ENCODE measurements at regions not wholly inside any gene's neighbourhood (a gene's known extent, or its start where the extent isn't known, plus 50 kb on each side); places are given as distances from the start of the nearest gene placed in this dataset.

- no peaks in the 10 kb centered on the region for H3K79me1 ChIP-seq (ENCODE audit: low read depth, low read length)
- no peak overlapping the region for H3K9ac ChIP-seq (ENCODE audit: low read depth, low read length, poor library complexity)
- no peak overlapping the region for H2AK5ac ChIP-seq (ENCODE audit: low read depth, low read length)
- no CpG with 5 or more reads among the region's 7 CpGs for WGBS, 2 donors (ENCODE audit: extremely low coverage in 2 of 2, insufficient read length in 2 of 2, insufficient replicate concordance in 1 of 2)
- H3K4me1 ChIP-seq (ENCODE audit: control insufficient read depth in 2 of 2, insufficient read depth in 1 of 2, low read depth in 1 of 2, low read length in 2 of 2) = no peaks in the 10 kb centered on the region
- H3K4me2 ChIP-seq (ENCODE audit: insufficient read depth, low read length, poor library complexity, severe bottlenecking) = no peak overlapping the region
- H2AFZ ChIP-seq (ENCODE audit: low read length) = no peak overlapping the region
- no peak for DNase-seq (ENCODE audit: low spot score)
- peaks cover 0 to 6% of the 10 kb centered on the region in 2 donors for H3K36me3 ChIP-seq (replicated peaks in 1 of 2; ENCODE audit: control insufficient read depth in 2 of 2, insufficient read depth in 2 of 2, low read length in 2 of 2)
- H4K91ac ChIP-seq (ENCODE audit: low read depth, low read length, poor library complexity) = no peak overlapping the region
- H2BK120ac ChIP-seq (ENCODE audit: low read depth, low read length) = no peak overlapping the region
- H3K27ac ChIP-seq (replicated peaks; ENCODE audit: low read length) = no peak overlapping the region
- H4K8ac ChIP-seq (ENCODE audit: low read depth, low read length) = no peak overlapping the region
- no peak overlapping the region for H2BK15ac ChIP-seq (ENCODE audit: low read length)
- H3K9me3 ChIP-seq (replicated peaks in 1 of 2; ENCODE audit: control insufficient read depth in 2 of 2, insufficient read depth in 1 of 2, low read depth in 1 of 2, low read length in 2 of 2) = no peaks in the 10 kb centered on the region
- no peak overlapping the region for H3K23ac ChIP-seq (ENCODE audit: low read depth, low read length, poor library complexity)
- H2BK12ac ChIP-seq (ENCODE audit: low read length) = no peak overlapping the region
- H2BK5ac ChIP-seq (ENCODE audit: low read length) = no peak overlapping the region
- H3K18ac ChIP-seq (ENCODE audit: low read length) = no peak overlapping the region
- no peak overlapping the region for H3K4ac ChIP-seq (ENCODE audit: low read length)
- no peak overlapping the region for H3K4me3 ChIP-seq (ENCODE audit: low read length in 2 of 2)
- no peak overlapping the region for H3K14ac ChIP-seq (ENCODE audit: low read length)
- no peaks in the 10 kb centered on the region for H3K27me3 ChIP-seq (ENCODE audit: control insufficient read depth in 3 of 3, insufficient read depth in 3 of 3, low read depth in 1 of 3, low read length in 3 of 3)
These were observed 74.1 kb upstream of the NAA20 start for GRCh38 chr20:19943061-19943521.

GRCh38 chr20:19944772-19945459 is 72.2 kb upstream of the NAA20 start:
- DNase-seq (ENCODE audit: low spot score) = no peak
- Histone ChIP-seq H3K27me3 (ENCODE audit: control insufficient read depth in 3 of 3, insufficient read depth in 3 of 3, low read depth in 1 of 3, low read length in 3 of 3) (no peaks in the 10 kb centered on the region), H3K4me2 (ENCODE audit: insufficient read depth, low read length, poor library complexity, severe bottlenecking) (no peak overlapping the region), H3K23ac (ENCODE audit: low read depth, low read length, poor library complexity) (no peak overlapping the region), H3K4ac (ENCODE audit: low read length) (no peak overlapping the region), H2BK5ac (ENCODE audit: low read length) (no peak overlapping the region), H3K4me1 (ENCODE audit: control insufficient read depth in 2 of 2, insufficient read depth in 1 of 2, low read depth in 1 of 2, low read length in 2 of 2) (no peaks in the 10 kb centered on the region), H2AK5ac (ENCODE audit: low read depth, low read length) (no peak overlapping the region), H3K79me1 (ENCODE audit: low read depth, low read length) (no peaks in the 10 kb centered on the region), H3K9ac (ENCODE audit: low read depth, low read length, poor library complexity) (no peak overlapping the region), H2BK15ac (ENCODE audit: low read length) (no peak overlapping the region), H3K14ac (ENCODE audit: low read length) (no peak overlapping the region), H2BK120ac (ENCODE audit: low read depth, low read length) (no peak overlapping the region), H4K8ac (ENCODE audit: low read depth, low read length) (no peak overlapping the region), H3K4me3 (ENCODE audit: low read length in 2 of 2) (no peak overlapping the region), H4K91ac (ENCODE audit: low read depth, low read length, poor library complexity) (no peak overlapping the region), H3K9me3 (replicated peaks in 1 of 2; ENCODE audit: control insufficient read depth in 2 of 2, insufficient read depth in 1 of 2, low read depth in 1 of 2, low read length in 2 of 2) (no peaks in the 10 kb centered on the region), H2BK12ac (ENCODE audit: low read length) (no peak overlapping the region), H3K36me3 (replicated peaks in 1 of 2; ENCODE audit: control insufficient read depth in 2 of 2, insufficient read depth in 2 of 2, low read length in 2 of 2) (peaks cover 0 to 6% of the 10 kb centered on the region in 2 donors), H2AFZ (ENCODE audit: low read length) (no peak overlapping the region), H3K18ac (ENCODE audit: low read length) (no peak overlapping the region), H3K27ac (replicated peaks; ENCODE audit: low read length) (no peak overlapping the region)
- WGBS, 2 donors (ENCODE audit: extremely low coverage in 2 of 2, insufficient read length in 2 of 2, insufficient replicate concordance in 1 of 2) = no CpG with 5 or more reads among the region's 4 CpGs

GRCh38 chr20:19945732-19946670 is 71.2 kb upstream of the NAA20 start:
- H3K27ac ChIP-seq (replicated peaks; ENCODE audit: low read length) = no peak overlapping the region
- no peaks in the 10 kb centered on the region for H3K9me3 ChIP-seq (replicated peaks in 1 of 2; ENCODE audit: control insufficient read depth in 2 of 2, insufficient read depth in 1 of 2, low read depth in 1 of 2, low read length in 2 of 2)
- no CpG with 5 or more reads among the region's 14 CpGs for WGBS, 2 donors (ENCODE audit: extremely low coverage in 2 of 2, insufficient read length in 2 of 2, insufficient replicate concordance in 1 of 2)
- H4K8ac ChIP-seq (ENCODE audit: low read depth, low read length) = no peak overlapping the region
- no peak overlapping the region for H2BK12ac ChIP-seq (ENCODE audit: low read length)
- H3K14ac ChIP-seq (ENCODE audit: low read length) = no peak overlapping the region
- H4K91ac ChIP-seq (ENCODE audit: low read depth, low read length, poor library complexity) = no peak overlapping the region
- no peak overlapping the region for H2BK120ac ChIP-seq (ENCODE audit: low read depth, low read length)
- no peaks in the 10 kb centered on the region for H3K4me1 ChIP-seq (ENCODE audit: control insufficient read depth in 2 of 2, insufficient read depth in 1 of 2, low read depth in 1 of 2, low read length in 2 of 2)
- H2AFZ ChIP-seq (ENCODE audit: low read length) = no peak overlapping the region
- no peaks in the 10 kb centered on the region for H3K79me1 ChIP-seq (ENCODE audit: low read depth, low read length)
- H3K23ac ChIP-seq (ENCODE audit: low read depth, low read length, poor library complexity) = no peak overlapping the region
- H3K9ac ChIP-seq (ENCODE audit: low read depth, low read length, poor library complexity) = no peak overlapping the region
- H3K36me3 ChIP-seq (replicated peaks in 1 of 2; ENCODE audit: control insufficient read depth in 2 of 2, insufficient read depth in 2 of 2, low read length in 2 of 2) = peaks cover 0 to 6% of the 10 kb centered on the region in 2 donors
- H3K4ac ChIP-seq (ENCODE audit: low read length) = no peak overlapping the region
- H3K27me3 ChIP-seq (ENCODE audit: control insufficient read depth in 3 of 3, insufficient read depth in 3 of 3, low read depth in 1 of 3, low read length in 3 of 3) = no peaks in the 10 kb centered on the region
- H2BK15ac ChIP-seq (ENCODE audit: low read length) = no peak overlapping the region
- H2AK5ac ChIP-seq (ENCODE audit: low read depth, low read length) = no peak overlapping the region
- H2BK5ac ChIP-seq (ENCODE audit: low read length) = no peak overlapping the region
- no peak overlapping the region for H3K4me2 ChIP-seq (ENCODE audit: insufficient read depth, low read length, poor library complexity, severe bottlenecking)
- no peak overlapping the region for H3K18ac ChIP-seq (ENCODE audit: low read length)
- DNase-seq (ENCODE audit: low spot score) = no peak
- no peak overlapping the region for H3K4me3 ChIP-seq (ENCODE audit: low read length in 2 of 2)

Measured in neuronal stem cell (in vitro differentiated cells).